ENCODE measurements at regions not wholly inside any gene's neighbourhood (a gene's known extent, or its start where the extent isn't known, plus 50 kb on each side); places are given as distances from the start of the nearest gene placed in this dataset.
A peak's percentile ranks its signal among the peaks of the same experiment; 100 is the strongest.

DNA sequence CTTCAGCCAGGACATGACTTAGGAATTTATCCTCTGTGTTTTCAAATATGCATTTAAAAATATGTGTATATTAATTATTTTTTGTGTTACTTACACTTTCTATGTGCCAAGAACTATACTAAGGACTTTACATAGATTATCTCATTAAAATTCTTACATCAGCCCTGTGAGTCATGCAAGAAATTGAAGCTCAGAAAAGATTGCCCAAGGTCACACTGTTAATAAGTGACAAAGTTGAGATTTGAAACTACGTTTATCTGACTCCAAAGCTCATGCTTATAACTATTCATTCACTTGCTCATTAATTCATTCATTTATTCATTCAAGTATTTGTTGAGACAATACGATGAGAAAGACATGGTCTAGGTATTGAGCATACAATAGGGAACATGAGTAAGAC, 62.9 kb upstream of the CHRDL1 start:
- no peak for TF ChIP-seq POLR2A (IDR thresholded peaks at IDR 0.05; ENCODE audit: low read depth, low read length)
- FAIRE-seq, result no peak
- no peak for DNase-seq (ENCODE audit: insufficient read length, low spot score)

- peak; percentile 17 for DNase-seq (ENCODE audit: insufficient read length, low spot score)
- TF ChIP-seq POLR2A (IDR thresholded peaks at IDR 0.05; ENCODE audit: low read depth, low read length), result no peak
- FAIRE-seq, result no peak
These were observed 58.0 kb upstream of the CHRDL1 start for GRCh38 chrX:110853610-110854009.

DNA sequence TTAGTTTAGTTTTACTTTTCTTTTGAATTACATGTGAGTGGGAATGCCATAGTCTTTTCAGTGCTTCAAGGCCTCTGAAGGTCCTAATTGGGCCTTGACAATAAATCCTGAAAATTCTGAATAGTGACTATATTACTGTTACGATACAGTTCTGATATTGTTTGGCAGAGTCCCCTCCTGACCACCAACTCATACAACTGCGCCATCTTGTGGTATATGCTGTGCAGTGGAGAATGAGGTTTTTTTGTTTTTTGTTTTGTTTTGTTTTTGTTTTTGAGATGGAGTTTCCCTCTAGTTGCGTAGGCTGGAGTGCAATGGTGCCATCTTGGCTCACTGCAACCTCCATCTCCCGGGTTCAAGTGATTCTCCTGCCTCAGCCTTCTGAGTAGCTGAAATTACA, 56.6 kb upstream of the CHRDL1 start:
- FAIRE-seq, result no peak
- no peak for TF ChIP-seq POLR2A (IDR thresholded peaks at IDR 0.05; ENCODE audit: low read depth, low read length)
- DNase-seq (ENCODE audit: insufficient read length, low spot score), result no peak

DNA sequence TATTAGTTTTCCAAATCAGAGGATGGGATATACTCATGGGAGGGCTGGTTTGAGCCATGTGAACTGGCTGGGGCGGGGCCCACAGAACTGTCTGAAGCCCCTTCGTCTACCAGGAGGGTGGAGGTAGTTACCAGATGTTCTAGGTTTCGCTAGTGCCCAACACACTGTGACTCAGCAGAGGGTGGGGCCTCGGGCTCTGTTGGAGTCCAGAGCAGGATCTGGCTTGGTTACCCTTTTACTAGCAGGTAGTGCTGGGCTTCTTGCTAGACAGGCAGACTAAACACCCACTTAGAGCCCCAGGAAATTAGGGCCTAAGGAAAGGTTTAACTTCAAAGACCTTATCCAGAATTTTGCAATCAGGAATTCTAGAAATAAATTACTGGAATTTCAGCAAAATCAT, 56.2 kb upstream of the CHRDL1 start:
- FAIRE-seq, result peak; percentile 80
- DNase-seq (ENCODE audit: insufficient read length, low spot score), result peak; percentile 7
- TF ChIP-seq POLR2A (IDR thresholded peaks at IDR 0.05; ENCODE audit: low read depth, low read length), result no peak

GRCh38 chrX:110847334-110847733, 51.7 kb upstream of the CHRDL1 start:
- DNase-seq (ENCODE audit: insufficient read length, low spot score) (no peak), FAIRE-seq (peak; percentile 62)
- TF ChIP-seq POLR2A (IDR thresholded peaks at IDR 0.05; ENCODE audit: low read depth, low read length), result no peak

GRCh38 chrX:110846071-110846470, 50.5 kb upstream of the CHRDL1 start:
- FAIRE-seq, result no peak
- DNase-seq (ENCODE audit: insufficient read length, low spot score), result no peak
- no peak for TF ChIP-seq POLR2A (IDR thresholded peaks at IDR 0.05; ENCODE audit: low read depth, low read length)
